ENCODE measurements at regions not wholly inside any gene's neighbourhood (a gene's known extent, or its start where the extent isn't known, plus 50 kb on each side); places are given as distances from the start of the nearest gene placed in this dataset.
A peak's percentile ranks its signal among the peaks of the same experiment; 100 is the strongest.

DNA sequence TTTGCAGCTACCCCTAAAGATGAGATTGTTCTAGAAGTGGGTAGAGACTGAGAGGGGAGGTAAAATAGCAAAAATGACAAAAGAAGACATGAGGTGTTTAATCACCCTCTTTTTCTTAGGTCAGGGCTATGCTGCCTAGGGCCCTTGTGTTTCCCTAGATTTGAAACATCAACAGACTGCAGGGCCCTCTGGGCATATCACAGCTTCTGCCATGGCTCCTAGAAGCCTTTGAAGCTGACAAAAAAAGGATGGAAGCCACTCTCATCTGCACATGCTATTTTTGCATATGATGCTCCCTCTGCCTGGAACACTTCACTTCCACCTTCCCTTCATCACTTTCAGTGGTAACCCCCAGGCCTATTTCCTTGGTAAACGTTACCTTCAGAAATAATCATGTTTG is 68.1 kb downstream of the BTG1 start:
- H3K4me3 ChIP-seq = no peak overlapping the region
- DNase-seq = no peak
- H3K4me1 ChIP-seq (ENCODE audit: control insufficient read depth in 5 of 5, insufficient read depth in 5 of 5, low read length in 5 of 5) = peaks cover 0 to 49% (median 21%) of the 10 kb centered on the region in 5 donors
- 86 to 94% methylated on average over 1 of the region's 1 CpG for WGBS, 2 donors
- no peak for ATAC-seq (ENCODE audit: insufficient read depth, low FRiP score)
- no peak overlapping the region for H3K9ac ChIP-seq (ENCODE audit: insufficient read depth in 1 of 2, low read length in 2 of 2)
- no peaks in the 10 kb centered on the region for H3K36me3 ChIP-seq (ENCODE audit: control insufficient read depth in 4 of 4, insufficient read depth in 4 of 4, low read length in 4 of 4)
- H3K27ac ChIP-seq (ENCODE audit: low read depth in 1 of 2, low read length in 1 of 2) = no peak overlapping the region
- TF ChIP-seq CTCF (IDR thresholded peaks at IDR 0.05; ENCODE audit: control extremely low read depth, extremely low read depth) = no peak
- no peaks in the 10 kb centered on the region for H3K9me3 ChIP-seq (ENCODE audit: control insufficient read depth in 4 of 4, insufficient read depth in 3 of 4, low read length in 3 of 4)
- H3K27me3 ChIP-seq (ENCODE audit: control insufficient read depth in 3 of 3, insufficient read depth in 3 of 3, low read length in 2 of 3) = no peaks in the 10 kb centered on the region

- ATAC-seq (ENCODE audit: insufficient read depth, low FRiP score) (no peak), DNase-seq (peak in 2 of 3 donors; percentile 62 to 68)
- H3K4me3 ChIP-seq = no peak overlapping the region
- no peak for TF ChIP-seq CTCF (IDR thresholded peaks at IDR 0.05; ENCODE audit: control extremely low read depth, extremely low read depth)
- H3K36me3 ChIP-seq (ENCODE audit: control insufficient read depth in 4 of 4, insufficient read depth in 4 of 4, low read length in 4 of 4) = no peaks in the 10 kb centered on the region
- H3K27ac ChIP-seq (ENCODE audit: low read depth in 1 of 2, low read length in 1 of 2) = no peak overlapping the region
- no peaks in the 10 kb centered on the region for H3K9me3 ChIP-seq (ENCODE audit: control insufficient read depth in 4 of 4, insufficient read depth in 3 of 4, low read length in 3 of 4)
- H3K9ac ChIP-seq (ENCODE audit: insufficient read depth in 1 of 2, low read length in 2 of 2) = no peak overlapping the region
- peaks cover 0 to 48% (median 22%) of the 10 kb centered on the region in 5 donors for H3K4me1 ChIP-seq (ENCODE audit: control insufficient read depth in 5 of 5, insufficient read depth in 5 of 5, low read length in 5 of 5)
- H3K27me3 ChIP-seq (ENCODE audit: control insufficient read depth in 3 of 3, insufficient read depth in 3 of 3, low read length in 2 of 3) = no peaks in the 10 kb centered on the region
These were observed 69.5 kb downstream of the BTG1 start for GRCh38 chr12:92076101-92076500.

DNA sequence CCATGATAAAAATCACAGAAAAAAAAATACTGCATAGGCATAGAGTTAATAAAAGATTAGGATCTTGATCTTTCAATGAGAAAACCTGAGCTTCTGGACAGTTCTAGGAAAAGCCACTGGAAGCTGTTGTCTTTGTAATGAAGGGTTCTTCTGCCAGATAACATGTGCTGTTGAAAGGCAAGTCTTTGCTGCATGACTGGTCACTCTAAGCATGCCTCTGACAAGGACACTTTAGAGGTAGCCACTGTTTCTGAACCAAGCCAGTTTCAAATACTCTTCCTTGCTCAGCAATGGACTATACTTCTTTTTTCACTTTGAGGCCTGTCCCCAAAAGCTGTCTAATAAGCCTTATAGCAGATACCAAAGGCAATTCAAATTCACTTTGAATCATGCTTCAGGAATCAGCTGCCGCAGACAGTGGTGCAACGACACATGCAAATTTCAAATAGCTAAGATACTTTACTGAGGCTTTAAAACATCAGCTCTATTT is 70.2 kb downstream of the BTG1 start:
- no peak for ATAC-seq (ENCODE audit: insufficient read depth, low FRiP score)
- H3K27me3 ChIP-seq (ENCODE audit: control insufficient read depth in 3 of 3, insufficient read depth in 3 of 3, low read length in 2 of 3) = no peaks in the 10 kb centered on the region
- 76 to 84% methylated on average over 2 of the region's 2 CpGs for WGBS, 2 donors
- DNase-seq = peak in 2 of 3 donors; percentile 18 to 50
- no peaks in the 10 kb centered on the region for H3K9me3 ChIP-seq (ENCODE audit: control insufficient read depth in 4 of 4, insufficient read depth in 3 of 4, low read length in 3 of 4)
- no peak overlapping the region for H3K4me3 ChIP-seq
- peaks cover 0 to 48% (median 20%) of the 10 kb centered on the region in 5 donors for H3K4me1 ChIP-seq (ENCODE audit: control insufficient read depth in 5 of 5, insufficient read depth in 5 of 5, low read length in 5 of 5)
- no peak overlapping the region for H3K9ac ChIP-seq (ENCODE audit: insufficient read depth in 1 of 2, low read length in 2 of 2)
- no peaks in the 10 kb centered on the region for H3K36me3 ChIP-seq (ENCODE audit: control insufficient read depth in 4 of 4, insufficient read depth in 4 of 4, low read length in 4 of 4)
- H3K27ac ChIP-seq (ENCODE audit: low read depth in 1 of 2, low read length in 1 of 2) = peak overlapping the region; percentile 33 to 63
- no peak for TF ChIP-seq CTCF (IDR thresholded peaks at IDR 0.05; ENCODE audit: control extremely low read depth, extremely low read depth)

- Histone ChIP-seq H3K4me1 (ENCODE audit: control insufficient read depth in 5 of 5, insufficient read depth in 5 of 5, low read length in 5 of 5) (peaks cover 0 to 51% (median 20%) of the 10 kb centered on the region in 5 donors), H3K9me3 (ENCODE audit: control insufficient read depth in 4 of 4, insufficient read depth in 3 of 4, low read length in 3 of 4) (no peaks in the 10 kb centered on the region), H3K27ac (ENCODE audit: low read depth in 1 of 2, low read length in 1 of 2) (no peak overlapping the region), H3K27me3 (ENCODE audit: control insufficient read depth in 3 of 3, insufficient read depth in 3 of 3, low read length in 2 of 3) (no peaks in the 10 kb centered on the region), H3K4me3 (no peak overlapping the region), H3K9ac (ENCODE audit: insufficient read depth in 1 of 2, low read length in 2 of 2) (no peak overlapping the region), H3K36me3 (ENCODE audit: control insufficient read depth in 4 of 4, insufficient read depth in 4 of 4, low read length in 4 of 4) (no peaks in the 10 kb centered on the region)
- no peak for TF ChIP-seq CTCF (IDR thresholded peaks at IDR 0.05; ENCODE audit: control extremely low read depth, extremely low read depth)
- DNase-seq = no peak
- no peak for ATAC-seq (ENCODE audit: insufficient read depth, low FRiP score)
- WGBS, 2 donors = 60 to 75% methylated on average over 2 of the region's 2 CpGs
These were observed 70.8 kb downstream of the BTG1 start for GRCh38 chr12:92074889-92075288.
